Stimulated activated naive B cell treated with anti-CD40 and anti-IgM and Interleukin-4, amounts not matched to agents 10 μg/mL and 1 μg/mL and 100 μg/mL, for 72 hours (primary cell): ENCODE measurements at regions not wholly inside any gene's neighbourhood (a gene's known extent, or its start where the extent isn't known, plus 50 kb on each side); places are given as distances from the start of the nearest gene placed in this dataset.

Experiments
- ATAC-seq, 2 donors: fragments of 150-1000 bp; cut with Tn5 transposase; replicated peaks; 2 replicates each; pipeline ENCODE4 v1.10.0; 2021; ENCODE audit warnings: moderate library complexity in 1 of 2
- DNase-seq: peaks from one replicate; pipeline ENCODE4 v3.0.0; 2021
- H3K27ac Mint-ChIP-seq: one replicate; pipeline ENCODE4 v1.8.0; 2022; ENCODE audit warnings: mild to moderate bottlenecking, mixed read lengths
- H3K27me3 Mint-ChIP-seq, 2 donors: one replicate each; pipeline ENCODE4 v1.8.0; 2022; ENCODE audit warnings: mixed read lengths in 2 of 2
- H3K36me3 Mint-ChIP-seq, 2 donors: one replicate each; pipeline ENCODE4 v1.8.0; 2022; ENCODE audit warnings: mixed read lengths in 2 of 2, mild to moderate bottlenecking in 1 of 2
- H3K4me1 Mint-ChIP-seq, 2 donors: one replicate each; pipeline ENCODE4 v1.8.0; 2022; ENCODE audit warnings: mixed read lengths in 2 of 2, mild to moderate bottlenecking in 1 of 2
- H3K4me3 Mint-ChIP-seq, 2 donors: one replicate each; pipeline ENCODE4 v1.8.0; 2022; ENCODE audit warnings: mild to moderate bottlenecking in 2 of 2, mixed read lengths in 2 of 2, moderate library complexity in 1 of 2
- H3K9me3 Mint-ChIP-seq, 2 donors: one replicate each; pipeline ENCODE4 v1.8.0; 2022; ENCODE audit warnings: mixed read lengths in 2 of 2, mild to moderate bottlenecking in 1 of 2

DNA sequence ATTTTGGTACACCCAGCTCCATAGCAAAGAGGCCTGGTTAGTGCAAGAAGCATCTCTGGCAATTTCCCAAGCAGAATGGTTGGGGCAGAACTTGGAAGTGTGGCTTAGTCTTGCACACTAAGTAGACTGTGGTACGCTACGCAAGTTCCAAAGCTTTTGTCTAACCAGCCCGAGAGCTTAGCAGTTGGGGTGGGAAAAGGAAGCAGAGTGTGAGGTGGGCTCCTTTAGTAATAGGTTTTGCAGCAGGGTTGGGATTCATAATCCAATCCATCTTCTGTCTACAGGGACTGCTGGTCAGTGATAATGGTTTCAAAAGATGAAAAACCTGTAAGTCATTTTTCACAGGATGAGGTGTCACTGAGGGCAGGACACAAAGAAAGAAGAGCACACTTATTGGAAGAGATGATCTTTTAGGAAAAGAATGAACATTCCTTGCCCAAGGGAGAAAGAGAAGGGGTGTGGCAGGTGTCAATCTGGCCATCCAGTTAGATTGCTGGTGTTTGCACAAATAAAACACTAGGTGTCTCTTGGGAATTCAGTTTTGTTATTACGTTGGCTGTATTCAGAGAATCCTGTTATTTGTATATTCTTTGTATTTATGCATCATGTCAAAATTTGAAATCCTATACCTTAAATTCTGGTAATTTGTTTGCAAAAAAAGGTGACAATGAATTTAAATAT is 244.3 kb downstream of the GPAT3 start:
- H3K27ac Mint-ChIP-seq, result no peak overlapping the region
- H3K36me3 Mint-ChIP-seq, result no peaks in the 10 kb centered on the region
- H3K9me3 Mint-ChIP-seq, result no peaks in the 10 kb centered on the region
- H3K4me1 Mint-ChIP-seq, result no peaks in the 10 kb centered on the region
- no peak overlapping the region for H3K4me3 Mint-ChIP-seq
- ATAC-seq, result no peak
- peaks cover 4 to 11% of the 10 kb centered on the region in 2 donors for H3K27me3 Mint-ChIP-seq
- no peak for DNase-seq

DNA sequence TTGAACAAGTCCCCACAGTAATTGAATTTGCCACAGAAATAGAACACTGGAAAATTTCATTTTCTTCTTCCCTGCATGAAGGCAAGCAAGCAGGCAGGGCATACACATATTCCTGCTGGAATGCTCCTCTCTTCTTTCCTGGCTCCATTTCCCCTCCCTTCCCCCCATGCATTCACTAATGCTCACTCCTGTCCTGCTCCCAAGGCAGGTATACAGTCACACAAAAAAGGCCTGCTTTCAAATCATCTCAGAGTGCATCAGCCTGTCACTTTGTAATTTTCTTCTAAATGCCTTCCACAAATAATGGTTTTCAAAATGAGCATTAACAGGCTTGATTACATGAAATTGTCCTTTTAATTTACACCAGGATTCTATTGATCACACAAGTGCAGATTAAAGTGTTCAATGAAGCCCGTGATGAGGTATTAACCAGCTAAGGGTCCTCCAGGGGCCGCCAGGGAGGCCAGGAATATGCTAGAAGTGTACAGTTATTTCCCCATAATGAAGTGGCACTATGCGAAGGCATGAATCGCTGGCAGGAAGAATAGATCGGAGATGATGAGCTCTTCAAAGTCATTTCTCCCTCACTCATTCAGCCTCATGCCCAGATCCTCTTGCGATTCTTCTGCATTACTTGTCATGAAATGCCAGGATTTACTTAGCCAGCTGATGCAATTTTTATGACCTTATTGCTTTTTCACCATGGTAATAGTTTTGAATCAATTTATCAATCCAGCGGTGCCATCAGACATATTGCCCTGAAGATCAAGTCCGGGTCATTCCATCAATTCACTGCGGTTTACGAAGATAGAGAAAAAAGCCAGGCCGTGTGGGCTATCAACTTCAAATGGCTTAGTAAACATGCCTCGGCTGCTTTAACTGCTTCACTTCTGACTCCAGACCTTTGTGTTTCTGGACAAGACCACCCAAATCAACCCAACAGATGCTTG is 243.5 kb downstream of the GPAT3 start:
- no peak overlapping the region for H3K4me3 Mint-ChIP-seq
- DNase-seq (no peak), ATAC-seq (no peak)
- H3K36me3 Mint-ChIP-seq, result no peaks in the 10 kb centered on the region
- no peaks in the 10 kb centered on the region for H3K9me3 Mint-ChIP-seq
- no peaks in the 10 kb centered on the region for H3K4me1 Mint-ChIP-seq
- peaks cover 4 to 11% of the 10 kb centered on the region in 2 donors for H3K27me3 Mint-ChIP-seq
- H3K27ac Mint-ChIP-seq, result no peak overlapping the region

DNA sequence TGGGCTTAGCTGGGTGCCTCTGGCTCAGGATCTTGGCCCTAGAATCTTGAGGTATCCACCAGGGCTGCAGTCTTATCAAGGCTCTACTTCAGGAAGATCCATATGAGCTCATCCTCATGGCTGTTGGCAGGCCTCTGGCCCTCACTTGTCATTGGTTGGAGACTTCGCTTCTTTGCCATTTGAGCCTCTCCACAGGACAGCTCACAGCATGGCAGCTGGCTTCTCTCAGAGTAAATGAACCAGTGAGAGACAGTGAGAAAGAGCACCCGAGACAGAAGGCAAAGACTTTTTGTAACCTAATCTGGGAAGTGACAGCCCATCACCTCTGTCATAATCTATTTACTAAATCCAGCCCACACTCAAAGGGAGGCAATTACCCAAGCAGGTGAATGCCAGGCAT is 236.8 kb downstream of the GPAT3 start:
- Mint-ChIP-seq H3K27ac (no peak overlapping the region), H3K4me1 (no peaks in the 10 kb centered on the region), H3K36me3 (no peaks in the 10 kb centered on the region), H3K9me3 (no peaks in the 10 kb centered on the region), H3K4me3 (no peak overlapping the region), H3K27me3 (peaks cover 4 to 17% of the 10 kb centered on the region in 2 donors)
- ATAC-seq (no peak), DNase-seq (no peak)

DNA sequence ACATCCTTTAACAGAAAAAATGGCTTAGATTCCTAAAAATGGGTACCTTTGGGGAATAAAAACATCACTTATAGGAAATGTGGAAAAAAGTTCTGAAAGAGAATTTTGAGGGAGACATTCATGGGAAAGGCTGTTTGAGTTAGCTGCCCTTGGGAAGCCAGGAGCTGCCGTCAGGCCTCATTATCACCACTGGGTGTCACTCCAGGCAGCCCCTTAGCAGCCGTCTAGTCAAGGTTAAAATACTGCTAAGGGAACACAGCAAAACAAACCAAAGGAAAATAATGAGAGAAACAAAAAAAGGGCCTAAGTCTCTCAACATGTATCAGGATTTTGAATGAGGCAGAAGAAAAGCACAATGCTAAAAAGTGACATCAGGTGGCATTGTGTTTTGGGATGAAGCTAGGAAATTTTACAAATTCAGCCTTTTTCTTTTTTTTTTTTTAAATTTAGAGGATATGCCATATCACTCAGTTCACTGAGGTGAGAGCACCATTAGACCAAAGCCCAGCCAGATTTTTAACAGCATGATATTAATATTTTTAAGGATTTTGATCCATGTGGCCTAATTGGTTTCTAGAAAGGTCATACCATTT is 235.3 kb downstream of the GPAT3 start:
- no peak overlapping the region for H3K4me3 Mint-ChIP-seq
- H3K36me3 Mint-ChIP-seq, result no peaks in the 10 kb centered on the region
- no peak for ATAC-seq
- H3K9me3 Mint-ChIP-seq, result no peaks in the 10 kb centered on the region
- no peaks in the 10 kb centered on the region for H3K4me1 Mint-ChIP-seq
- H3K27me3 Mint-ChIP-seq, result peaks cover 4 to 16% of the 10 kb centered on the region in 2 donors
- no peak for DNase-seq
- no peak overlapping the region for H3K27ac Mint-ChIP-seq

DNA sequence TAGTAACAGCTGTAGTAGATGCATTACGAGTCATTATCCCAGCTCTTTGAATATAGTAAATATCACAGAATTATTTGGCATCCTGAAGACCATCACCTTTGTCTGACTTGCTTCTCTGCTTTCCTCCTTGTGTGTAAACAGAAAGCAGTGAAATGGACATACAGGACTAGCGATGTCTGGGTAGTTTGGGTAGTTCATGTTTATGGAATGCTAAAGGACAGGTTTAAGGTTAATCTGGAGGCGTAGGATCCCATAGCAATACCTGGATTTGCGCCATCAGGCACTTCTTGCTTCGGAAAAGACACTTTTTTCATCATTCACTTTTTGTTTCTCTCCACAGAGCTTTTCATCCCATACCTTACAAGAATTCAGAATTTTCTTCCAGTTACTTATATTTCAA is 232.2 kb downstream of the GPAT3 start:
- H3K27me3 Mint-ChIP-seq, result peaks cover 0 to 10% of the 10 kb centered on the region in 2 donors

DNA sequence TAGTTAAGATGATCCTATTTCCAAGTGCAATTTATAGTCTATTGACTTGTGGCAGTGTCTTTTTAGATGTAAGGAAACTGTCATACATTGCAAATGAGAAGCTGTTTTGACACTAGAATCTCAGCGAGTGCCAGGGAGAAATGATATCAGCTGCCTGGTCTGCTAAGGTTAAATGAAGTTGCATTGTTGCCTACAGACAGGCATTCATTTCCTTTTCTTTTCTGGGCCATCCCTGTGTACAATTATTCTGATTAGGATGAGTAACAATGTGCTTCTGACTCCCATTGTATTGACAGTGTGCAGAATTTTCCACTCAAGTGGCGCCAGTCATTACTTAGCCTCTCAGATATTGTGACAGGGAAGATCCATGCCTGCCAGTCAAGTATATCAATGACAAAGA is 231.2 kb downstream of the GPAT3 start:
- H3K27ac Mint-ChIP-seq, result no peak overlapping the region
- peaks cover 0 to 10% of the 10 kb centered on the region in 2 donors for H3K27me3 Mint-ChIP-seq
- no peak overlapping the region for H3K4me3 Mint-ChIP-seq
- ATAC-seq (no peak), DNase-seq (no peak)
- no peaks in the 10 kb centered on the region for H3K9me3 Mint-ChIP-seq
- no peaks in the 10 kb centered on the region for H3K36me3 Mint-ChIP-seq
- no peaks in the 10 kb centered on the region for H3K4me1 Mint-ChIP-seq

More for the DNA sequence above, 232.2 kb downstream of the GPAT3 start:
- no peak overlapping the region for H3K4me3 Mint-ChIP-seq
- no peaks in the 10 kb centered on the region for H3K36me3 Mint-ChIP-seq
- H3K4me1 Mint-ChIP-seq, result no peaks in the 10 kb centered on the region
- ATAC-seq (no peak), DNase-seq (no peak)
- no peaks in the 10 kb centered on the region for H3K9me3 Mint-ChIP-seq
- no peak overlapping the region for H3K27ac Mint-ChIP-seq

DNA sequence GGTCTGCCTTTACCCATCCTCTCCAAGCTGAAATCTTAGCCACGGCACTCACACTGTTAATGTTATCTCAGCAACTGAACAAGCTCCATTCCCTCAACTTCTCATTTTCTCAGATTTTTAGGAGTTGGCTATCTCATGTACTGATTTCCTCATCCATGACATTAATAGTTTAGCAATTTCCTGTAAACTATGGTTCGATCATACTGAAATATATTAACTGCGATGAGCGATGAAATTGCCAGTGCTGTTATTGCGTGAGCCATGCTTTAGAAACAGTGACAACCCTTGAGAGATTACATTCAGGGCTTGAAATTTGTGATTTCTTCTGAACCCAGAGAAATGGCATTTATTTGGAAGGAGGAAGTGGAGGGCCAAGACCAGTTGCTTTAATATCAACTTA is 223.7 kb downstream of the GPAT3 start:
- H3K27ac Mint-ChIP-seq, result no peak overlapping the region
- no peaks in the 10 kb centered on the region for H3K9me3 Mint-ChIP-seq
- no peak overlapping the region for H3K4me3 Mint-ChIP-seq
- no peaks in the 10 kb centered on the region for H3K36me3 Mint-ChIP-seq
- no peaks in the 10 kb centered on the region for H3K4me1 Mint-ChIP-seq
- no peak for DNase-seq
- no peaks in the 10 kb centered on the region for H3K27me3 Mint-ChIP-seq
- ATAC-seq, result no peak

DNA sequence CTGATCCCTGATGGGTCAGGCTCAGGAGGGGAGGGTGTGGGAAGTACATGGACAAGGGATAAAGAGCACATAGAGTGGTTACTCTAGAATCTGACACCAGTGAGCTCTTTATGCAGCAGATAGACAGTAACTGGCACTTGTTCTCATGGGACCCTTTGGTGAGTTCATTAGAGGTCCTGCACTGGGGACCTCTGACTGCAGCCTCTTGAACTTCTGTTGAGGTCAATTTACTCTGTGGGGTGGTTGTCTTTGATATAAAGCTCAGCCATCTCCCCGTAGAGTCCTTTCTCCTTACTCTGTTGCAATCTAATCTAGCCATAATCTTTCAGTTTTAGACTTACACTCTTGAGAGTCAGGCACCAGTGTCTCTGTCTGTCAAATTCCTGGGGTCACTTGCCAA is 222.4 kb downstream of the GPAT3 start:
- no peak overlapping the region for H3K4me3 Mint-ChIP-seq
- DNase-seq (no peak), ATAC-seq (no peak)
- H3K27me3 Mint-ChIP-seq, result no peaks in the 10 kb centered on the region
- no peaks in the 10 kb centered on the region for H3K9me3 Mint-ChIP-seq
- no peaks in the 10 kb centered on the region for H3K36me3 Mint-ChIP-seq
- no peak overlapping the region for H3K27ac Mint-ChIP-seq
- no peaks in the 10 kb centered on the region for H3K4me1 Mint-ChIP-seq

DNA sequence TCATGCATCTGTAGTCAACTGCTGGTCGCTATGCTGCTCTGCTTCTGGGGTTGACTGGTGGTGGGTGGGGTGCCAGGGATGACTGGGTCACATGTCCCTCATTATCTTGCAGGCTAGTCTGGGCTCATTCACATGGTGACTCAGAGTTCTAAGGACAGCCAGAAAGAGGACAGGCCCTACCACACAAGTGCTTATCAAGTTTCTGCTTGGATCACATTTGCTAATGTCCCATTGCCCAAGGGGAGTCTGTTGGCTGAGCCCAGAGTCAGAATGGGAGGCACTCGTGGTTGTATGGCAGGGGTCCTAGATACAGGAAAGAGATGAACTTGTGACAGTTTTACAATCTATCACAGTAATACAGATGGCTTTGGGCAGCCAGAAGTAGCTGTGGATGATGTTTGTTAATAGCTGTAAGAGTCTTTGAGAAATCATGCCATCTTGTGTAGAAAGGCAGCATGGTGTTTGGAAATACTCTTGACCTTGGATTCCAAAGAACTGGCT is 221.3 kb downstream of the GPAT3 start:
- Mint-ChIP-seq H3K36me3 (no peaks in the 10 kb centered on the region), H3K9me3 (no peaks in the 10 kb centered on the region), H3K27ac (no peak overlapping the region), H3K4me3 (no peak overlapping the region), H3K4me1 (no peaks in the 10 kb centered on the region), H3K27me3 (no peaks in the 10 kb centered on the region)
- ATAC-seq, result no peak
- no peak for DNase-seq

DNA sequence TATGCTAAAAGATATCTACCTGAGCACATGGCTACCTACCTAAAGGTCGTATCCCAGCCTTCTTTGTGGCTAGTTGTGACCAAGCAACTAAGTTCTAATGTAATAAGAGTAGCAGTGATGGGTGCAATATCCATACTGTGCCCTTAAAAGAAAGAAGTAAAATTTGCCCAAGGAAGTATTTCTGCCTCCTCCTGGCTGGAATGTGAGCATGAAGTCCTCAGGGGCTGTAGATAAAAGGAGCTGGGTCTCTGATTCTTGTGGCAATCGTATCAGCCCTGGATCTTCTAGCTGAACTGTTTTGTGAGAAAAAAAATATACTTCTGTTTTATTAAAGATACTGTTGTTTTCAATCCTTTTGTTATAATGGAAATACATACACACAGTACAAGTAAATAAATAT is 217.4 kb downstream of the GPAT3 start:
- H3K27me3 Mint-ChIP-seq, result peaks cover 3 to 9% of the 10 kb centered on the region in 2 donors
- H3K9me3 Mint-ChIP-seq, result peaks cover 0 to 4% of the 10 kb centered on the region in 2 donors
- no peaks in the 10 kb centered on the region for H3K4me1 Mint-ChIP-seq
- no peak overlapping the region for H3K4me3 Mint-ChIP-seq
- no peaks in the 10 kb centered on the region for H3K36me3 Mint-ChIP-seq
- ATAC-seq, result no peak
- no peak overlapping the region for H3K27ac Mint-ChIP-seq
- DNase-seq, result no peak

DNA sequence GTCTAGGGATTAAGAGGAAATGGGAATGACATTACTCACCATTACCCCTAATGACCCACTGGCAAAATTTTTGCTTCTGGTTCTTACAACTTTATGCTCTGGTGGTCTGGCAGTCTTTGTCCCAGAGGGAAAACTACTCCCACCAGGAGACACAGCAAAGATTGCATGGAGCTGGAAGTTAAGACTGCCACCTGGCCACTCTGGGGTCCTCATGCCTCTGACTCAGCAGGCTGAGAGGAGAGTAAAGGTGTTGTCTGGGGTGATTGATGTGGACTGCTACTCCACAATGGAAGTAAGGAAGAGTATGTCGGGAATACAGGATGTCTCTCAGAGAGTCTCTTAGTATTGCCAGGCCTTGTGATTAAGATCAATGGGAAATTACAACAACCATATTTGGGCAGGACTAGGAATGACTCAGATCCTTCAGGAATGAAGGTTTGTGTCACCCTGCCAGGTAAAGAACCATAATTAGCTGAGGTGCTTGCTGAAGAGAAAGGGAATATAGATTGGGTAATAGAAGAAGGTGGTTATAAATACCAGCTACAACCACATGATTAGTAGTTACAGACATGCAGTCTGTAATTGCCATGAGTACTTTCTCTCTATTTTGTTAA is 215.5 kb downstream of the GPAT3 start:
- no peaks in the 10 kb centered on the region for H3K4me1 Mint-ChIP-seq

DNA sequence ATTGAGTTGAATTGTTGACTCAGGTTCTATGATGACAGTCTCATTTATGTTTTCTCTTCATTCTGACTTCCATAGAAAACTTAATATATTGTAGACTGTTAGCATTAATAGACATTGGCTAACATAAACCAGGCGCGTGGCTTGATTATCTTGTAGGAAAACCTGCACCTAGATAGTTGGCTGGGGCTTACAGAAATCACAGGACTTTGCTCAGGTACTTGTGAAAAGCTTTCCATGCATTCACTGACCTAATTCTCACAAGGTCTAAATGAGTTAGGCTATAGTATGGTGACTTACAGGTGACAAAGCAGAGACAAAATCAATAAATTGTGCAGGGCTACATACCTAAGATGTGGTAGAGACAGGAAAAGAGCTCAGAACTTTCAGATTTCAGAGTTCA is 212.8 kb downstream of the GPAT3 start:
- Mint-ChIP-seq H3K9me3 (peaks cover 0 to 4% of the 10 kb centered on the region in 2 donors), H3K4me1 (no peaks in the 10 kb centered on the region), H3K27ac (no peak overlapping the region), H3K27me3 (peaks cover 3 to 14% of the 10 kb centered on the region in 2 donors), H3K36me3 (no peaks in the 10 kb centered on the region), H3K4me3 (no peak overlapping the region)
- DNase-seq, result no peak
- ATAC-seq, result no peak

More for the DNA sequence above, 215.5 kb downstream of the GPAT3 start:
- Mint-ChIP-seq H3K27ac (no peak overlapping the region), H3K36me3 (no peaks in the 10 kb centered on the region), H3K27me3 (peaks cover 3 to 9% of the 10 kb centered on the region in 2 donors), H3K9me3 (peaks cover 0 to 4% of the 10 kb centered on the region in 2 donors), H3K4me3 (no peak overlapping the region)
- DNase-seq, result no peak
- ATAC-seq, result no peak

DNA sequence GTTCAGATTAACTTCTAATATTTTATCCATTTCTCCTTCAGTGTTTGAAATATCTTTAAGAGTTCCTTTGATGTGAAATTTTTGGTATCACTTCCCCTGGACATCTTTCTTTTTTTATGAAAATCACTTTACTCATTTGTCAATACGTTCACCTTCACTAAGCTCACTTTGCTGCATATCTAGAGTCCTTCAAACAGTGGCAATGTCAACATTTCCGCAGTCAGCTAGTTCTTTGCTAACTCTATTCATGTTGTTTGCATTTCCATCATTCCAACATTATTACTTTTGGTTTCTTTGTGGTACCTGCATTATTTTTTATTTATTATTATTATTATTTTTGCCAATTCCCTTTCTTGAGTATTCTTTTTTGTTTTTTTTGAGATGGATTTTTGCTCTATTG is 203.0 kb downstream of the GPAT3 start:
- no peaks in the 10 kb centered on the region for H3K9me3 Mint-ChIP-seq
- ATAC-seq, result no peak
- H3K27me3 Mint-ChIP-seq, result peaks cover 8 to 26% of the 10 kb centered on the region in 2 donors
- no peaks in the 10 kb centered on the region for H3K36me3 Mint-ChIP-seq
- DNase-seq, result no peak
- no peak overlapping the region for H3K4me3 Mint-ChIP-seq
- H3K4me1 Mint-ChIP-seq, result no peaks in the 10 kb centered on the region
- H3K27ac Mint-ChIP-seq, result no peak overlapping the region

DNA sequence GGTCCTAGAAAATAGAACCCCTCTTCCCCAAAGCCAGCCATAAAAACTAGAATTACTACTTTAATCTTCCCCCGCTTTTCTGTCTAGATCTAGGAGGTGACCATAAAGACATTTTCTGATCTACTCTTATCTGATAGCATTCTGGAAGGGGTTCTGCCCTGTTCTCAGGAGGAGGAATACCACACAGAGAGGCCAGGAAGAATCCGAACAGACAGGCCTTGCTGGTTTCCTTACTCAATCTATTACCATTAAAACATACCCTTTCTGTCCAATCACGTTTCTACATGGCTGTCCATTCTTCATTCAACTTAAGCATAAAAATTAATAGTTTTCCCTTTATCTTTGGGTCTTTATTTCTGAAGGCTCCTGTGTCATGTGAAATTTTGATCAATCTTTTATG is 198.7 kb downstream of the GPAT3 start:
- Mint-ChIP-seq H3K9me3 (peaks cover 6 to 9% of the 10 kb centered on the region in 2 donors), H3K4me1 (no peaks in the 10 kb centered on the region), H3K27me3 (peaks cover 4 to 9% of the 10 kb centered on the region in 2 donors), H3K27ac (no peak overlapping the region), H3K36me3 (no peaks in the 10 kb centered on the region), H3K4me3 (no peak overlapping the region)
- DNase-seq (no peak), ATAC-seq (no peak)
